Trophoblast cell (in vitro differentiated cells and primary cell): ENCODE measurements at regions not wholly inside any gene's neighbourhood (a gene's known extent, or its start where the extent isn't known, plus 50 kb on each side); places are given as distances from the start of the nearest gene placed in this dataset.

Source experiments
- DNase-seq, 2 donors: peaks; one replicate each; pipeline ENCODE4 v3.0.0-alpha.2; 2016
- H2AFZ ChIP-seq: 2 replicates; pipeline ENCODE4 v1.6.1; 2013; ENCODE audit warnings: low read length, moderate library complexity, mild to moderate bottlenecking; ENCODE audit not compliant: insufficient read depth, poor library complexity
- H2AK5ac ChIP-seq: 2 replicates; pipeline ENCODE4 v1.6.1; 2013; ENCODE audit warnings: mild to moderate bottlenecking, low read length
- H2BK120ac ChIP-seq: 2 replicates; pipeline ENCODE4 v1.6.1; 2013; ENCODE audit warnings: low read length, mild to moderate bottlenecking, moderate library complexity; ENCODE audit not compliant: insufficient read depth, poor library complexity
- H2BK12ac ChIP-seq: 2 replicates; pipeline ENCODE4 v1.6.1; 2013; ENCODE audit warnings: mild to moderate bottlenecking, low read length, moderate library complexity
- H2BK5ac ChIP-seq: 2 replicates; pipeline ENCODE4 v1.6.1; 2013; ENCODE audit warnings: low read length, low read depth, moderate library complexity, mild to moderate bottlenecking; ENCODE audit not compliant: poor library complexity
- H3K14ac ChIP-seq: 2 replicates; pipeline ENCODE4 v1.6.1; 2013; ENCODE audit warnings: mild to moderate bottlenecking, low read length
- H3K18ac ChIP-seq: 2 replicates; pipeline ENCODE4 v1.6.1; 2013; ENCODE audit warnings: mild to moderate bottlenecking, low read length
- H3K23ac ChIP-seq: 2 replicates; pipeline ENCODE4 v1.6.1; 2013; ENCODE audit warnings: low read length
- H3K27ac ChIP-seq: 2 replicates; pipeline ENCODE4 v1.5.1; 2013; ENCODE audit warnings: low read depth, mild to moderate bottlenecking, inconsistent platforms, low read length, moderate library complexity
- H3K27me3 ChIP-seq: 2 replicates; pipeline ENCODE4 v1.6.1; 2013; ENCODE audit warnings: inconsistent platforms, mild to moderate bottlenecking, low read length, moderate library complexity; ENCODE audit not compliant: insufficient read depth
- H3K36me3 ChIP-seq, 2 experiments: 1 replicate in 1 of 2; 2 replicates in 1 of 2; pipeline ENCODE4 v1.6.1; 2013; ENCODE audit warnings: low read length in 2 of 2, mild to moderate bottlenecking in 2 of 2, moderate library complexity in 1 of 2; ENCODE audit not compliant: insufficient read depth in 2 of 2, control insufficient read depth in 1 of 2
- H3K4ac ChIP-seq: 2 replicates; pipeline ENCODE4 v1.6.1; 2013; ENCODE audit warnings: low read depth, mild to moderate bottlenecking, low read length, moderate library complexity
- H3K4me1 ChIP-seq, 2 experiments: 1 replicate in 1 of 2; 2 replicates in 1 of 2; pipeline ENCODE4 v1.6.1; 2013; ENCODE audit warnings: low read length in 2 of 2, mild to moderate bottlenecking in 2 of 2, moderate library complexity in 1 of 2; ENCODE audit not compliant: insufficient read depth in 2 of 2, control insufficient read depth in 1 of 2
- H3K4me2 ChIP-seq: 2 replicates; pipeline ENCODE4 v1.6.1; 2013; ENCODE audit warnings: inconsistent platforms, mild to moderate bottlenecking, low read length, moderate library complexity
- H3K4me3 ChIP-seq: 2 replicates; pipeline ENCODE4 v1.5.1; 2013; ENCODE audit warnings: mild to moderate bottlenecking, low read depth, low read length, inconsistent platforms
- H3K79me1 ChIP-seq: one replicate; pipeline ENCODE4 v1.6.1; 2013; ENCODE audit warnings: low read length
- H3K79me2 ChIP-seq: 2 replicates; pipeline ENCODE4 v1.6.1; 2013; ENCODE audit warnings: low read length, mild to moderate bottlenecking; ENCODE audit not compliant: control insufficient read depth, insufficient read depth, poor library complexity
- H3K9ac ChIP-seq: 2 replicates; pipeline ENCODE4 v1.6.1; 2013; ENCODE audit warnings: mild to moderate bottlenecking, low read length
- H3K9me3 ChIP-seq: 2 replicates; pipeline ENCODE4 v1.6.1; 2013; ENCODE audit warnings: low read depth, mild to moderate bottlenecking, control low read depth, inconsistent platforms, low read length; ENCODE audit not compliant: insufficient read depth
- H4K12ac ChIP-seq: 2 replicates; pipeline ENCODE4 v1.6.1; 2013; ENCODE audit warnings: low read depth, mild to moderate bottlenecking, low read length, moderate library complexity
- H4K8ac ChIP-seq: 2 replicates; pipeline ENCODE4 v1.6.1; 2013; ENCODE audit warnings: low read depth, mild to moderate bottlenecking, low read length, moderate library complexity
- H4K91ac ChIP-seq: one replicate; pipeline ENCODE4 v1.6.1; 2013; ENCODE audit warnings: low read depth, mild to moderate bottlenecking, low read length, moderate library complexity
- WGBS: extraction: QIAGEN DNeasy Blood & Tissue Kit; methylation state at CpG from one replicate; pipeline ENCODE4 v1.1.7; 2013; ENCODE audit warnings: missing lambda C conversion rate; ENCODE audit not compliant: insufficient read length, insufficient coverage; ENCODE audit errors: extremely low coverage; 5-methylcytosine and 5-hydroxymethylcytosine counted together

DNA sequence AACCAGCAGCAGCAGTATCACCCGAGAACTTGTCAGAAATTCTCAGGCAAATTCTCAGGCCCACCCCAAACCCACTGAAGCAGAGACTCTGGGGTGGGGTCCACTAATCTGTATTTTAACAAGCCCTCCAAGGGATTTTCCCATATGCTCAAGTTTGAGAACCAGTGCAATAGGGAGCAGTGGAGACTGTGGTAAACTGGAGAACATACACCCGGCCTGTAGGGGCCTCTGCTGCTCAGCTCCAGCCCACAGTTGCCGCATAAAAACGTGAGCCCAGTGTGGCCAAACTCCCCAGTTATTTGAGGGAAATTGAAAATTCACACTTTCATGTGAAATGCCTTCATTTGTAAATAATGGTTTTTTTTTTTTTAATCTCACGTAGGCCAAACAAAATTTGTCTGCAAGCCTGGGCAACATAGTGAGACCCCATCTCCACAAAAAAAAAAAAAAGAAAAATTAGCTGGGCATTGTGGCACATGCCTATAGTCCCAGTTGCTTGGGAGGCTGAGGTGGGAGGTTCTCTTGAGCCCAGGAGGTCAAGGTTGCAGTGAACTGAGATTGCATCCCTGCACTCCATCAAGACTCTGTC is 97.6 kb upstream of the ZMIZ1 start:
- Histone ChIP-seq H3K27me3 (no peaks in the 10 kb centered on the region), H4K8ac (no peak overlapping the region), H3K4me2 (no peak overlapping the region), H3K9ac (no peak overlapping the region), H2BK120ac (no peak overlapping the region), H3K27ac (no peak overlapping the region), H3K14ac (no peak overlapping the region), H3K4me3 (no peak overlapping the region), H4K12ac (no peak overlapping the region), H3K4me1 (peaks cover 21 to 27% of the 10 kb centered on the region in 2 experiments), H3K79me1 (peaks cover 16% of the 10 kb centered on the region), H3K18ac (no peak overlapping the region), H2AK5ac (no peak overlapping the region), H2BK12ac (no peak overlapping the region), H3K9me3 (no peaks in the 10 kb centered on the region), H3K4ac (no peak overlapping the region), H2BK5ac (no peak overlapping the region), H4K91ac (no peak overlapping the region), H3K79me2 (peaks cover 6% of the 10 kb centered on the region), H3K23ac (no peak overlapping the region), H2AFZ (no peak overlapping the region), H3K36me3 (no peaks in the 10 kb centered on the region)
- DNase-seq = peak in 1 of 2 donors; percentile 13
- WGBS = no CpG with 5 or more reads among the region's 5 CpGs

GRCh38 chr10:78972160-78972946 is 96.4 kb upstream of the ZMIZ1 start:
- Histone ChIP-seq H4K12ac (no peak overlapping the region), H3K9ac (no peak overlapping the region), H2BK5ac (peak overlapping the region; percentile 57), H3K27me3 (no peaks in the 10 kb centered on the region), H3K4me1 (peaks cover 23 to 26% of the 10 kb centered on the region in 2 experiments), H4K91ac (peak overlapping the region; percentile 82), H3K14ac (peak overlapping the region; percentile 50), H3K4ac (peak overlapping the region; percentile 39), H3K23ac (no peak overlapping the region), H3K36me3 (no peaks in the 10 kb centered on the region), H3K4me2 (peak overlapping the region; percentile 61), H2AK5ac (peak overlapping the region; percentile 16), H3K4me3 (no peak overlapping the region), H2AFZ (peak overlapping the region; percentile 32), H3K27ac (peak overlapping the region; percentile 88), H3K18ac (peak overlapping the region; percentile 43), H3K79me2 (peaks cover 6% of the 10 kb centered on the region), H3K9me3 (no peaks in the 10 kb centered on the region), H3K79me1 (peaks cover 16% of the 10 kb centered on the region), H4K8ac (peak overlapping the region; percentile 46), H2BK120ac (peak overlapping the region; percentile 67), H2BK12ac (peak overlapping the region; percentile 34)
- peak; percentile 75 to 79 for DNase-seq
- no CpG with 5 or more reads among the region's 11 CpGs for WGBS

DNA sequence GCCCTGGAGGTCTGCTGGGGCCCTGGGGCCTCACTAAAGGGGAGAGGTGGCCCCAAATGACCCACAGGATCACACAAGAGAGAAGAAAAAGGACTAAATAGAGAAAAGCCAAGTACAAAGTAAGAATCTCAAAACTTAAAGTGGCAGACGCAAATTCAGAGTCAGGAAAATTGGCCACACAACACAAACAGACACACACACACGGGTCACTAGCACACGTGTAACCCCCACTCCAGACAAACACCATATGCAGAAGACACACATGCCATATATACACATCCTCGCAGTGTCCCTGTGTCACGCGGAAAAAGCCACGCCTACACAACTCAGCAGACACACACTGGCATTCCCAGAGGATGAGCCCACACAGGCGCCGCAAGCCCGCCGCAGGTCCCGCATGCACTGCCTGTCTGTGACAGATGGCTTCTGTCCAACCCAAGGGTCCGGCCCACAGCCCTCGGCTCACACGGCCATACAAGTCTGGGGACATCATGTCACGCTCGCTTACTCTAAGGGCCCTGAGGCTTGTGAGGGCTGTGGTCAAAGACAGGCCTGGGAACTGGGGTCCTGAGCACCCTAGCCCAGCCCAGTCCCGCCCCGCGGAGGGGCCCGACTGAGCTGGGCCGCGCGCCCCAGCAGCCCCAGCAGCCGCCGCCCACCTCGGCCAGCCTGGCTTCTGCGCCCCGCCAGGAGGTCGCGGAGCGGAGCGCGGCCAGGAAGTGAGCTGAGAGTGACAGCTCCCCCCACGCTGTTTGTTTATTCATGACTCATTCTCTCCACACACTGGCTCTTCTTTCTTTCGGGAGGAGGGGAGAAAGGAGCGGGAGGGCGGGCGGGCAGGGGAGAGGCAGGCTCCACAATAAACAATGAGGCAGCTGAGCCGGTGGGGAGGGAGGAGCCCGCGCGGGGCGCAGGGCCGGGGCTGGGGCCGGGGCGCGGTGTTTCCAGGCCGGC is 95.5 kb upstream of the ZMIZ1 start:
- Histone ChIP-seq H3K27me3 (no peaks in the 10 kb centered on the region), H3K4me3 (peak overlapping the region; percentile 51), H2BK120ac (peak overlapping the region; percentile 71), H3K23ac (no peak overlapping the region), H3K18ac (peak overlapping the region; percentile 71), H2BK12ac (peak overlapping the region; percentile 84), H4K91ac (peak overlapping the region; percentile 82), H3K79me2 (peaks cover 6% of the 10 kb centered on the region), H2AK5ac (peak overlapping the region; percentile 51), H3K4me1 (peaks cover 28 to 35% of the 10 kb centered on the region in 2 experiments), H3K4ac (peak overlapping the region; percentile 48), H3K14ac (peak overlapping the region; percentile 74), H3K9ac (no peak overlapping the region), H2BK5ac (peak overlapping the region; percentile 57), H2AFZ (peak overlapping the region; percentile 19), H3K79me1 (peaks cover 16% of the 10 kb centered on the region), H4K8ac (peak overlapping the region; percentile 61), H3K36me3 (no peaks in the 10 kb centered on the region), H3K9me3 (no peaks in the 10 kb centered on the region), H3K27ac (peak overlapping the region; percentile 88), H4K12ac (peak overlapping the region; percentile 10), H3K4me2 (peak overlapping the region; percentile 61)
- peak; percentile 96 to 98 for DNase-seq
- no CpG with 5 or more reads among the region's 49 CpGs for WGBS
